ENCODE measurements at regions not wholly inside any gene's neighbourhood (a gene's known extent, or its start where the extent isn't known, plus 50 kb on each side); places are given as distances from the start of the nearest gene placed in this dataset.
"Not testable (repeated sequence)": the region's sequence is repeated elsewhere in the genome, so short reads cannot be mapped to it uniquely, and the experiment has no call there.

DNA sequence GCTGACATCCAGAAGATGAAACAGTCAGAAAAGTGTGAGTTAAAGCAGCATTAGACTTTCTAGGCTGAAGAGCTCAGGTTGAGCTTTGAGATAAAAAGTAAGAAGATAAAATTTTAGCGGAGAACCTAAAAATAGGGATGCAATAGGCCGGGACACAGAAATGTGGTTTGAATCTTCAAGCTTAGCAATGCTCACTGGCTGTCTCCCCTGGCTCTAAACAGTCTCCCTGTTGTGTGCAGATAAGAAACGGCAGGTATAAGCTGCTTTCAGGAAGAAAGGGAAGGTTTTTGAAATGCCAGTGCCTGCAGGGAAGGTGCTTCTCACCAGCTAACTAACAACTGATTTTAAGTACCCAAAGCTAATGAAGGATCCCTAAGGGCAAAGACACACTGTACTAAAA, 718.7 kb upstream of the SGO1 start:
- DNase-seq: no peak

DNA sequence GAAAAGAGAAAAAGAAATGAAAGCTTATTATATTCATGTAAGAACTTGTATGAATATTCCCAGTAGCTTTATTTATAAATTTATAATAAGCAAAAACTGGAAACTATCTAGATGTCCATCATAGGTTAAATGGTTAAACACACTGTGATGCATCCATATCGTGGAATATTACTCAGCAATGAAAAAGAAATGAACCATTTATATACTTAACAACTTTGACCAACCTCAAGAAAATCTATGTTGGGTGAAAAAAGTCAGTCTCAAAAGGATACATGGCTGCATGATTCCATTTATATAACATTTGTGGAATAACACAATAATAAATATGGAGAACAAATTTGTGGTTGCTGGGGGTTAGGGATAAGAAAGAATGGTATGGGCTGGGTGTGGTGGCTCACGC, 713.0 kb upstream of the SGO1 start:
- DNase-seq: no peak

DNA sequence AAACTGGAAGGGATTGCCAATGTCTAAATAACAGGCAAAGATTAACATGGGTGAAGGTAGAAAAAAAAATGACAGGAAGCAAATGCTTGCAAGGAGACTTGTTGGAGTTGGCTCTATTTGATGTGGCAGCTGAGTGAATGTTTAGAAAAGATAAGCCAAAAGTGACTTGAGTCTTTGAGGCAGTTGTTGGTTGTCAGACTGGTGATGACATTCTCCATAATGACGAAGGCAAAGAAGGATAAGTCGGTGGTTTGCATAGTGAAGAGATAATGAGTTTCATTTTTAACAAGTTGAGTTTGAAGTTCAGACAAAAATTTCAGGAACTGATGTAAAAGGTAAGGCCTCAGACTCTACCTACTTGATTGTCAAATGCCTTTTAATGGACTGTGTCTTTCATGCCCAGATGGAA, 704.1 kb upstream of the SGO1 start:
- DNase-seq: no peak

- no peak for DNase-seq
Measured at GRCh38 chr3:20878691-20879090, 692.7 kb upstream of the SGO1 start.

- DNase-seq: no peak
Measured at GRCh38 chr3:20873235-20873634, 687.2 kb upstream of the SGO1 start.

DNA sequence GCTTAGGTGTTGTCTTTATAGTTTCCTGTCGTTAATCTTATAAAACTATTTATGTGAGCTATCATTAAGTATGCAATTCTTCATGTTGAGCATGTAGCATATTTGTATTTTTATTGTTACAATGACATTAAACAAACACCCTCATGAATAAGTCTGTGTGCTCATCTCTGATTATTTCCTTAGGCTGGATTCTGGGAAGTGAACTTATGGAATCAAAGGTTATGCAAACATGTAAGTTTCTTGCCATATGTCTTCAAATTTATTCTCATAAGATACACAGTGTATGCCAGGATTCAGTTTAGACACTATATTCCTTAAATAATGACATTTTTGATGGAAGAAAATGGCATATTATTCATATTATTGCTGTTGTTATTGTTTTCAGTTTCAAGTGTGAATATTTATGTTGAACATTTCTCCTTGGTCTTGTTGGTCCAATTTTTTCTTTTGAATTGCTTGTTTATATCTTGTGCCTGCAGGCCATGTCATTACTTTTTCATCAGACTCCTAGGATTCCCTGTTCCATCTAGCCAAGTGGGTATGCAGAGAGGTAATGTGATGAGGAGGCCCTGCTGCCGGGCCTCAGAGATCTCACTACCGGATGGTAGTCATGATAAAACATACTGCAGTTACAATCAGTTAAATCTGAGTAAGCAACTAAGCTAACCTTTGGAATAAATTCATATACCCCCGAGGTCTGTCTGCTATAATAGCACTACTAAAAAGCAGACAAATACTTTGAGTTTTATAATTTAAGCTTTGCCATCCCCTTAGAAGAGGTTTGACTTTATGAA, 684.3 kb upstream of the SGO1 start:
- no peak for DNase-seq

GRCh38 chr3:20865803-20866202, 679.8 kb upstream of the SGO1 start:
- DNase-seq: no peak

GRCh38 chr3:20861454-20861853, 675.4 kb upstream of the SGO1 start:
- DNase-seq: no peak

GRCh38 chr3:20857636-20858035, 671.6 kb upstream of the SGO1 start:
- DNase-seq: no peak

GRCh38 chr3:20853890-20854289, 667.9 kb upstream of the SGO1 start:
- DNase-seq: no peak

GRCh38 chr3:20852712-20853111, 666.7 kb upstream of the SGO1 start:
- DNase-seq: no peak

GRCh38 chr3:20849975-20850374, 664.0 kb upstream of the SGO1 start:
- DNase-seq: no peak

- DNase-seq: no peak
Measured at GRCh38 chr3:20846832-20847231, 660.8 kb upstream of the SGO1 start.

- DNase-seq: no peak
Measured at GRCh38 chr3:20846066-20846465, 660.1 kb upstream of the SGO1 start.

DNA sequence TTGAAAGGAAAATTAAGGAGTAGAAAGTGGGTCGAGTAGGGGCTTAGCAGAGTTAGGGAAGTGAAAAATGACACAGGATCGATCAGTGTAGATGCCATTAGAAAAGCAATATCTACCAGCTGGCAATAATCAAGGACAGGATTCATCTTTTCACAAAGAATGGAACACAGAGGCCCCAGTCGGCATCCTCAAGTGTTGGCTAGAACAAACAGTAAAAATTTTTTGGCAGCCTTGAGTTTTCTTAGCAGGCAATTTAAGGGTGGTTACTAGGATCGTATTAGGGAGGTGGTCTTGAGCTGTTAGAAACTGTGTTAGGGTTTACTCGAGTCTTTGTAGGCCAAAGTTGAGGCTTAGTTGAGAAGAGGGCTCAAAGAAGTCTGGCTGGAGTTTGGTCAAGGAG, 658.8 kb upstream of the SGO1 start:
- no peak for DNase-seq

DNA sequence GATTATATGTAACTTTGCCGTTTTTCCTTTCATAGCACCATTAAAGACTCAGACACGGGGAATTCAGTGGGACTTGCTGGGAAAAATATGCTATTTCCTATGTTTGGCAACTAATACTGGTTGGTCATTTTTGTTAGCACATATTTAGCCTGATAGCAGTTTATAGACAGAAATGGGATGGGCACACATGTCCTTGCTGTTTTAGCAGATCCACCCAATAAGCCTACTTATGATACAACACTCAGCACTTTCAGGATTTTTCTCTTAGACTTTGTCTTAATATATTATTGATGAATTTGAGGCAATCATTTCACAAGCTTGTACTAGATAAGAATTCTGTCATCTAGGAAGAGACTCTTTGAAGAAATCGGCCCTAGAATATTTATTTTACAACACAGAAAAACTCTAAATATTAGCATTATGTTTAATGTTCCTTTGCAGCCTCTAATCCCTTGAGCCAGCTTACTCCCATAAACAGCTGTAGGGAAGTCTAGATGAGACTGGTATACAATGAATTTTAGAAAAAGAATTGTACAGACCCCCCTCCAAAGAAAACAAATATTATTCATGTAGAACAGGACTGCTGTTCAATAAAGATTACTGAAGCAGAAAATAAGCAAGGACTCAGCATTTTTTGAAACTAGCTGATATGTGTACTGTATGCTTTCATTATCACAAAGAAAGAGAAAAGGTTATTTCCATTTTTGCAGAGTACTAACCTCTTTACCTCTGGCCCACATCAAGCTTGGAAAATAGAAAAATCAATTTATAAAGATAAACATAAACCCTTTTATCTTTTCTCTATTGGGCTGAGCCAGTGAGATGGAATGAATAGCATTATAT, 656.8 kb upstream of the SGO1 start:
- DNase-seq: no peak

DNA sequence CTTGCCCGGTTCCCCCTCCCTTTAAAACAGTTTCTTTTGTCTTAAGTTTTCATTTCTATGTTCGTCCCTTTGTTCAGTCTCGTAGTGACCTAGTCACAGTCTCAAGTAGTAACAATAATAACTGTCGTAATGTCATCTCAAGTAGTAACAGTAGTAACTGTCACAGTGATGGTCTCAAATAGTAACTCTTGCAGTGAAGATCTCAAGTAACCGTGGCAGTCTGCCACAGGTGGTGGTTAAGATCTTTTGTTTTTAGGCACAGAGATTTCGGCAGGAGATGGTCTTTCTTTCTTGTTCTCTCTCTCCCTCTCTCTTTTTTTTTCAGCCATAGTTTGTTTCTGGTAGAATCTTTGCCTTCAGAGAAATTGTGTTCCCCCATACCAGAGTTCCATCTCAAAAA, 656.0 kb upstream of the SGO1 start:
- no peak for DNase-seq

DNA sequence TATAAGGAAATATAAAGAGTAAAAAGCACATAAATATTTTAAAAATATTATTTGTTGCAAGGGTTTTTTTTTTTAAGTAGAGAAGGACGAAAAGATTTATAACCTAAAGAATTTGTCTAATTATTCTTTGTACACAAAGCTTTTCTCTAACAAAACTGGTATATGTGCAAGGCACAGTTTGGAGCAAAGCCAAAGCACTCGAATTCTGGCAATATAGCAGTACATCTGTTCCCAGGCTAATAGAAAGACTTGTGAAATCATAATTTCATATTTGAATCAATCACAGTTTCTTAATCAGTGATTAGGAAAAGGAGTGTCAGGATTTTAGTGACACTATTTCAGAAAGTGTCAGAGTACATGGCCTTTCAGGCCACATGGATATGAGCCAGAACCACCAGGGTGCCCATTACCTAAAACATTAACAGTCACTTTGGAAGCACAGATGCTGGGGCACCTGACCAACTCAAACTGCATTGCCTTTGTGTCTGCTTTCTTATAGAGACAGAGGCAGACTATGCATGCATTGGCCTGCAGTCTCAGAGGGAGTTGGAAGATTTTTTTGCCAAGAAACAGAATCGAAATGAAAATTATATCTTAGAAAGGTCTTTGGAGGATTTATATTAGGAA, 651.8 kb upstream of the SGO1 start:
- DNase-seq: no peak

- DNase-seq: no peak
Measured at GRCh38 chr3:20836801-20837200, 650.8 kb upstream of the SGO1 start.

GRCh38 chr3:20832963-20833362, 647.0 kb upstream of the SGO1 start:
- DNase-seq: no peak

DNA sequence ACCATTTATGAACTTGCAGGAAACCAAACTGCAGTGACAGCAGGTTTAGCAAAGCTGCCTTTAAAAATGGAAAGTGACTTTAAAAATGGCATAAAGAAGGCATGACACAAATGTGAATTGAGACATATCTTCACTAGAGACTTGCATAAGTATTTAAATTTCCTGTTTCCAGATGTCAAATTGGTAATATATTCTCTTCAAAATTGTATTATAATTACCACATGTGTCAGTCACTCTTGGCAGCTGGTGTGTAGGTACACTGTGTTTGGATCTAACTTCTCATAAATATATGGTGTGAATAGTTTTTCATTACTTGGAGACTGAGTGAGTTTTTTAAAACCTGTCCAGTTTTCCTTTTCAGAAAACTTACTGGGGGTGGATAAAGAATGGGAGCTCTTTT, 636.2 kb upstream of the SGO1 start:
- DNase-seq: no peak

- not testable (repeated sequence) for DNase-seq
Measured at GRCh38 chr3:20820872-20821271, 634.9 kb upstream of the SGO1 start.

DNA sequence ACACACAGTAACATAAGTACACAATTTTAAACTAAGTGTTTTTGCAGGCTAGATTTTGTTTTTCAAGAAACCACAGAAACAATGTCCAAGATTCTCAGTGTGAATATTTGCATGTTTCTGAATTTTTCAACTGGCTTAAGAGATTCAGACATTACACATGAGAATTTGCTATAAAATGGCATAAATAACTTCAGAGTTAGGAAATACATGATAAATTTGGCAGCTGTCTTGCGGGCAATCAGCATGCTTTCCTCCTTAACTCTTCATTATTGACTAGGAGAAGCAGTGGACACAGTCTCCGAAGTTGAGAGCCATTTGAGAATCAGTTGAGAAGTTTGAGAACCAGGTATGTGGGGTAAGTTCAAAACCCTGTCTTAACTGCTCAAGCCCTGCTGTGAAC, 625.6 kb upstream of the SGO1 start:
- DNase-seq: no peak

GRCh38 chr3:20811006-20811405, 625.0 kb upstream of the SGO1 start:
- DNase-seq: no peak
